ENCODE measurements at regions not wholly inside any gene's neighbourhood (a gene's known extent, or its start where the extent isn't known, plus 50 kb on each side); places are given as distances from the start of the nearest gene placed in this dataset.

DNA sequence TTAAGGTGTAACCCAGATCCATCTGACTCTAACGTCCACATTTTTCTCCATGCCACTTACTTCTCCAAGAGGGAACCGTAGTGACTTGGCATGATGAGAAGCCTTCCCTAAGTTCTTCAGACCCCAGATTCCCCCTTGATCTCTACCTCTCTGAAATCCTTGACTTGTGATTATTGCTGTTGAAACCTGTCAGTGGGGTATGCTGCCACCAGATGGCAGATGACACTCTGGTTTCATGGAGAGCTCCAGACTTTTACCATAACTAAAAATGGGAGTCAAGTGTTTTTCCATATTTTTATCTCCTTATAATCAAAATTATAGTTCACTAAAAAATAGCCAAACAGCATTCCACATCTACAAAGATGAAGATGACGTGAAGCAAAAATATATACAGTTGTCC is 504.2 kb downstream of the SOX6 start:
- ATAC-seq (peak; percentile 63 to 69 (median 66)), DNase-seq (peak in 2 of 3 donors; percentile 22 to 50)
- H3K9me3 ChIP-seq, result no peaks in the 10 kb centered on the region
- no peak overlapping the region for H3K4me3 ChIP-seq
- H3K27me3 ChIP-seq, result no peaks in the 10 kb centered on the region
- TF ChIP-seq CTCF (IDR thresholded peaks at IDR 0.05) (peak; percentile 60 to 72 (median 62)), POLR2A (IDR thresholded peaks at IDR 0.05) (no peak)
- H3K27ac ChIP-seq, result no peak overlapping the region
- no peaks in the 10 kb centered on the region for H3K36me3 ChIP-seq
- peaks cover 0 to 6% (median 0%) of the 10 kb centered on the region in 4 donors for H3K4me1 ChIP-seq
- WGBS (ENCODE audit: insufficient coverage, low coverage, low lambda C conversion rate, missing lambda C conversion rate), result 29% methylated on average over 3 of the region's 3 CpGs
- intact Hi-C loops (cut with DNase I), result no loop called here

DNA sequence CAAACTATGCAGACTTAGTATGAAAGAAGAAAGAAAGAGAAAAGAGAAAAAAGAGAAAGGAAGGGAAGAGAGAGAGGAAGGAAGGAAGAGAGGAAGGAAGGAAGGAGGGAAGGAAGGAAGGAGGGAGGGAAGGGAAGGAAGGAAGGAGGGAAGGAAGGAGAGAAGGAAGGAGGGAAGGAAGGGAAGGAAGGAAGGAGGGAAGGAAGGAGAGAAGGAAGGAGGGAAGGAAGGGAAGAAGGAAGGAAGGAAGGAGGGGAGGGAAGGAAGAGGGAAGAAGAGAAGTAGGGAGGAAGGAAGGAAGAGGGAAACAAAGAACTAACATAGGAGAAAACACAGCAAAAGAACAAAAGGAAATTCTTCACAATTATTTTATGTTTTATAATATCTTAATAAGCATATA is 502.1 kb downstream of the SOX6 start:
- no peaks in the 10 kb centered on the region for H3K36me3 ChIP-seq
- no peak overlapping the region for H3K4me3 ChIP-seq
- DNase-seq (no peak), ATAC-seq (no peak)
- intact Hi-C loops (cut with DNase I), result no loop called here
- H3K9me3 ChIP-seq, result no peaks in the 10 kb centered on the region
- peaks cover 0 to 2% (median 0%) of the 10 kb centered on the region in 4 donors for H3K4me1 ChIP-seq
- TF ChIP-seq CTCF (IDR thresholded peaks at IDR 0.05), result no peak
- no peak for TF ChIP-seq POLR2A (IDR thresholded peaks at IDR 0.05)
- no peaks in the 10 kb centered on the region for H3K27me3 ChIP-seq
- H3K27ac ChIP-seq, result no peak overlapping the region

- Histone ChIP-seq H3K27ac (no peak overlapping the region), H3K27me3 (no peaks in the 10 kb centered on the region), H3K9me3 (no peaks in the 10 kb centered on the region), H3K36me3 (no peaks in the 10 kb centered on the region), H3K4me3 (no peak overlapping the region), H3K4me1 (no peaks in the 10 kb centered on the region)
- intact Hi-C loops (cut with DNase I), result no loop called here
- WGBS (ENCODE audit: insufficient coverage, low coverage, low lambda C conversion rate, missing lambda C conversion rate), result 54% methylated on average over 3 of the region's 3 CpGs
- ATAC-seq (no peak), DNase-seq (no peak)
- no peak for TF ChIP-seq CTCF (IDR thresholded peaks at IDR 0.05)
- TF ChIP-seq POLR2A (IDR thresholded peaks at IDR 0.05), result no peak
These were observed 497.5 kb downstream of the SOX6 start for GRCh38 chr11:15858881-15859280.

DNA sequence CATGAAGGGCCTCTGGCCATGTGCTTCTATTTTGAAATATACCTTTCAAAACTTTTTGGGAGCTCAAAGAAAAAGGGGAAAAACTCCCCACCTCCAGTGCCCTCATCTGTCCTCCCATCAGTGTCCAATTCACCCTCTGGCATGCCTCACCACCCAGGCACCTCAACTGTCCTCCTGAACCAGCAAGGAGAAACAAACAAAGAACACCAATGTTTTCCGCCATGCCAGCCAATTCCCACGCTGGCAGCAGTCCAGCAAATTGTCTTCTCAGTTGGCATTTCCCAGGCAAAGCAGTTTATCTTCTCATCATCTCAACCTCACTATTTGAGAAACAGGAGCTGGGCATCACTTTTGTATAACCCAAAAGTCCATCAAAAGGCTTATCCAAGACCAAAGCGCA is 496.9 kb downstream of the SOX6 start:
- no peak overlapping the region for H3K27ac ChIP-seq
- intact Hi-C loops (cut with DNase I), result no loop called here

More for the DNA sequence above, 496.9 kb downstream of the SOX6 start:
- Histone ChIP-seq H3K4me3 (no peak overlapping the region), H3K4me1 (no peaks in the 10 kb centered on the region), H3K36me3 (no peaks in the 10 kb centered on the region), H3K9me3 (no peaks in the 10 kb centered on the region), H3K27me3 (no peaks in the 10 kb centered on the region)
- TF ChIP-seq CTCF (IDR thresholded peaks at IDR 0.05) (no peak), POLR2A (IDR thresholded peaks at IDR 0.05) (no peak)
- DNase-seq, result no peak
- WGBS (ENCODE audit: insufficient coverage, low coverage, low lambda C conversion rate, missing lambda C conversion rate), result 78% methylated on average over 3 of the region's 3 CpGs
- ATAC-seq, result no peak

Data from right lobe of liver (tissue), 6 donors.